HEK293 (cell line): ENCODE measurements at regions not wholly inside any gene's neighbourhood (a gene's known extent, or its start where the extent isn't known, plus 50 kb on each side); places are given as distances from the start of the nearest gene placed in this dataset.

Source experiments
- CTCF ChIA-PET: fragments of 350-600 bp; formaldehyde crosslinking; extraction: SDS; loops from one replicate; lab custom pipeline; 2021; ENCODE audit warnings: antibody characterized with exemption; lab: Yijun Ruan, JAX
- POLR2A ChIA-PET: fragments of 300-600 bp; formaldehyde crosslinking; extraction: SDS; loops from one replicate; lab custom pipeline; 2020; ENCODE audit warnings: antibody characterized with exemption, inconsistent platforms; lab: Yijun Ruan, JAX
- H3K27ac ChIP-seq: fragments of 200-500 bp; sonication (Bioruptor generic); 2 replicates; pipeline ENCODE4 v1.5.1; 2014; ENCODE audit warnings: low read depth, low read length, control low read depth, inconsistent platforms; ENCODE audit errors: extremely low read depth
- H3K36me3 ChIP-seq, 2 experiments: fragments of 200-500 bp in 1 of 2; sonication (Bioruptor generic) in 1 of 2; 1 replicate in 1 of 2; 2 replicates in 1 of 2; pipeline ENCODE4 v1.5.1; 2014 to 2017; ENCODE audit warnings: inconsistent platforms in 2 of 2, low read length in 2 of 2; ENCODE audit not compliant: control insufficient read depth in 2 of 2, insufficient read depth in 1 of 2
- H3K4me1 ChIP-seq: fragments of 200-500 bp; sonication (Bioruptor generic); 2 replicates; pipeline ENCODE4 v1.5.1; 2014; ENCODE audit warnings: mild to moderate bottlenecking, low read length, inconsistent platforms; ENCODE audit not compliant: control insufficient read depth, insufficient read depth
- H3K4me3 ChIP-seq: 2 replicates; pipeline ENCODE4 v1.5.1; 2011; ENCODE audit warnings: low read depth, mild to moderate bottlenecking, control low read depth, low read length, moderate library complexity
- H3K9me3 ChIP-seq: fragments of 200-500 bp; sonication (Bioruptor generic); 2 replicates; pipeline ENCODE4 v1.5.1; 2014; ENCODE audit warnings: low read depth, low read length, inconsistent platforms; ENCODE audit not compliant: control insufficient read depth, insufficient read depth
- KLF1 ChIP-seq: fragments of 450-650 bp; formaldehyde crosslinking; IDR thresholded peaks from 2 replicates; pipeline ENCODE4 v1.5.1; 2016; ENCODE audit warnings: missing biosample characterization, missing genetic modification characterization
- MZF1 ChIP-seq: fragments of 450-650 bp; formaldehyde crosslinking; IDR thresholded peaks from 2 replicates; pipeline ENCODE4 v1.5.1; 2017; ENCODE audit warnings: missing biosample characterization, missing genetic modification characterization, borderline replicate concordance
- PATZ1 ChIP-seq: fragments of 450-650 bp; formaldehyde crosslinking; IDR thresholded peaks from 2 replicates; pipeline ENCODE4 v1.5.1; 2016; ENCODE audit warnings: missing biosample characterization, missing genetic modification characterization
- ZBTB44 ChIP-seq: fragments of 450-650 bp; IDR thresholded peaks from 2 replicates; pipeline ENCODE4 v1.5.1; 2018; ENCODE audit warnings: missing biosample characterization, mild to moderate bottlenecking, missing genetic modification characterization
- ZNF112 ChIP-seq: fragments of 450-650 bp; formaldehyde crosslinking; IDR thresholded peaks from 2 replicates; pipeline ENCODE4 v1.5.0; 2017; ENCODE audit warnings: missing biosample characterization, missing genetic modification characterization
- ZNF280D ChIP-seq: fragments of 450-650 bp; formaldehyde crosslinking; IDR thresholded peaks from 2 replicates; pipeline ENCODE4 v1.5.1; 2016; ENCODE audit warnings: missing biosample characterization, missing genetic modification characterization
- ZNF341 ChIP-seq: fragments of 450-650 bp; formaldehyde crosslinking; IDR thresholded peaks from 2 replicates; pipeline ENCODE4; 2016; ENCODE audit warnings: low read depth, missing biosample characterization, missing genetic modification characterization
- ZNF354C ChIP-seq: fragments of 450-650 bp; formaldehyde crosslinking; IDR thresholded peaks from 2 replicates; pipeline ENCODE4 v1.5.1; 2016; ENCODE audit warnings: missing biosample characterization, missing genetic modification characterization, low read depth, borderline replicate concordance
- ZNF362 ChIP-seq: fragments of 450-650 bp; formaldehyde crosslinking; IDR thresholded peaks from 2 replicates; pipeline ENCODE4 v1.5.1; 2016; ENCODE audit warnings: missing biosample characterization, missing genetic modification characterization
- ZNF391 ChIP-seq: fragments of 450-650 bp; formaldehyde crosslinking; IDR thresholded peaks from 2 replicates; pipeline ENCODE4 v1.5.1; 2016; ENCODE audit warnings: low read depth, missing biosample characterization, missing genetic modification characterization, borderline replicate concordance
- ZNF426 ChIP-seq: fragments of 450-650 bp; formaldehyde crosslinking; IDR thresholded peaks from 2 replicates; pipeline ENCODE4 v1.5.1; 2017; ENCODE audit warnings: missing biosample characterization, missing genetic modification characterization, mild to moderate bottlenecking, inconsistent platforms, moderate library complexity
- ZNF433 ChIP-seq: fragments of 450-650 bp; formaldehyde crosslinking; IDR thresholded peaks from 2 replicates; pipeline ENCODE4 v1.5.1; 2016; ENCODE audit warnings: missing biosample characterization, missing genetic modification characterization, low read depth
- ZNF501 ChIP-seq: fragments of 450-650 bp; formaldehyde crosslinking; IDR thresholded peaks from 2 replicates; pipeline ENCODE4 v1.5.1; 2016; ENCODE audit warnings: missing biosample characterization, missing genetic modification characterization
- ZNF626 ChIP-seq: fragments of 450-650 bp; sonication (Bioruptor Pico); formaldehyde crosslinking; IDR thresholded peaks from 2 replicates; pipeline ENCODE4 v1.5.1; 2018; ENCODE audit warnings: missing biosample characterization, missing genetic modification characterization, inconsistent platforms
- ZNF692 ChIP-seq: fragments of 450-650 bp; formaldehyde crosslinking; IDR thresholded peaks from 2 replicates; pipeline ENCODE4 v1.5.1; 2016; ENCODE audit warnings: missing biosample characterization, missing genetic modification characterization
- ZNF707 ChIP-seq: fragments of 450-650 bp; formaldehyde crosslinking; IDR thresholded peaks from 2 replicates; pipeline ENCODE4 v1.5.1; 2016; ENCODE audit warnings: missing biosample characterization, missing genetic modification characterization
- ZNF785 ChIP-seq: fragments of 450-650 bp; formaldehyde crosslinking; IDR thresholded peaks from 2 replicates; pipeline ENCODE4 v1.5.1; 2016; ENCODE audit warnings: missing biosample characterization, missing genetic modification characterization
- ZNF830 ChIP-seq: fragments of 450-650 bp; IDR thresholded peaks from 2 replicates; pipeline ENCODE4 v1.5.0; 2018; ENCODE audit warnings: missing biosample characterization, missing genetic modification characterization, low read depth, mild to moderate bottlenecking, moderate library complexity
- ZSCAN4 ChIP-seq: fragments of 450-650 bp; formaldehyde crosslinking; IDR thresholded peaks from 2 replicates; pipeline ENCODE4 v1.5.1; 2017; ENCODE audit warnings: missing biosample characterization, missing genetic modification characterization

- TF ChIP-seq ZSCAN4 (tag by site-specific recombination) (no peak), ZNF354C (tag by site-specific recombination) (no peak), ZNF341 (no peak)
- TF ChIP-seq, all 188 proteins: peak for 0
Measured at GRCh38 chr3:177494216-177494615, 296.9 kb upstream of the TBL1XR1 start (continued).

GRCh38 chr3:177495566-177495965, 298.3 kb upstream of the TBL1XR1 start:
- no peaks in the 10 kb centered on the region for H3K9me3 ChIP-seq
- H3K4me3 ChIP-seq: no peak overlapping the region
- TF ChIP-seq ZNF112 (tag by site-specific recombination): no peak
- no peak for TF ChIP-seq ZNF391
- TF ChIP-seq ZBTB44 (tag by site-specific recombination): no peak
- TF ChIP-seq MZF1 (tag by site-specific recombination): no peak
- TF ChIP-seq ZNF501 (tag by site-specific recombination): no peak
- TF ChIP-seq PATZ1 (tag by site-specific recombination): no peak
- no peak for TF ChIP-seq ZNF362 (tag by site-specific recombination)
- no peak for TF ChIP-seq KLF1 (tag by site-specific recombination)
- TF ChIP-seq ZNF280D (tag by site-specific recombination): no peak
- no peak for TF ChIP-seq ZNF830 (tag by site-specific recombination)
- no peak for TF ChIP-seq ZNF626
- TF ChIP-seq ZNF341: no peak
- TF ChIP-seq ZNF707 (tag by site-specific recombination): no peak
- TF ChIP-seq ZNF692: no peak
- TF ChIP-seq ZNF785: no peak
- TF ChIP-seq ZNF426: no peak
- no peak for TF ChIP-seq ZNF433 (tag by site-specific recombination)
- H3K36me3 ChIP-seq: no peaks in the 10 kb centered on the region
- H3K27ac ChIP-seq: no peak overlapping the region
- ChIA-PET CTCF (no interaction called here), POLR2A (no interaction called here)
- no peaks in the 10 kb centered on the region for H3K4me1 ChIP-seq
